T-helper 1 cell treated with Interleukin-12 subunit alpha and Interleukin-12 subunit beta and Interleukin-4 antibody, amounts not matched to agents 30 ng/mL and 1 ng/mL, for 36 hours (primary cell): ENCODE measurements at regions not wholly inside any gene's neighbourhood (a gene's known extent, or its start where the extent isn't known, plus 50 kb on each side); places are given as distances from the start of the nearest gene placed in this dataset.
"Not testable (repeated sequence)": the region's sequence is repeated elsewhere in the genome, so short reads cannot be mapped to it uniquely, and the experiment has no call there.

Experiments used
- intact Hi-C: fragments of 100-400 bp; cut with micrococcal nuclease; formaldehyde crosslinking; loops from one replicate; pipeline ENCODE4 v1.15.1; 2024

DNA sequence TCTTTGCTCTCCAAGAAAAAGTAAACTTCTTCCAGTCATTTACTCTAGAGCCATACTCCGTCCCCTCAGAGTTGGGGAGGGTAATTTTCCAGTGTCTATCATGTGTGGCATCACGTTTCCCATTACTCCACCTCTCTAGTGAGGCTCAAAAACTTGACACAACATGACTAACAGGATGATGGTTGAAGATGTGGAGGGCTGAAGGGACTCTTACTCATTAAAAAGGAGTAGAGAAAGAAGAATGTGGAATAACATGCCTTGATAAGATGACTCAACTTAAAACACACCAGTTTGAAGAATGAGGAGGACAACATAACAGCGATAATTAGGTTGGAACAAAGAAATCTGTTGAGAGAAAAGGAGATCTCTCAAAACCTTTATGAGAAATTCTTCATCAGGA, 894.3 kb downstream of the OTOL1 start:
- intact Hi-C loops, result no loop called here

DNA sequence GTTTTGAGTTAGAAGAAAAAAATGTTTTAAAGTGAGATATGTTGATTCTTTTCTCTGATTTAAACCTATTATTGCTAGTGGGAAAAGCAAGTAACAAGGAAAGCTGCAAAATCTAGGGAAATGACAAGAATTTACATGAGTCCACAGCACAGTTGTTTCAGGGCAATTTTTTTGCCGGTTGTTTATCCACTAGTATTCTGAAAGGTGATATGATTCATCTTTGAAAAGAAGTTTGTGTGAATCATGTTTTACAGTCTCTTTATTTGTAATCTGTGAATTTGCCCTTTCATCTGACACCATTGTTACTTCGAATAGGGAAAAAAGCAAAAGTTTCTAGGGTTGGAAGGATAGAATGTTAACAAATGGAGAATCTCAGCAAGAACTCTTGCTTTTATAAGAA, 894.7 kb downstream of the OTOL1 start:
- intact Hi-C loops, result no loop called here

DNA sequence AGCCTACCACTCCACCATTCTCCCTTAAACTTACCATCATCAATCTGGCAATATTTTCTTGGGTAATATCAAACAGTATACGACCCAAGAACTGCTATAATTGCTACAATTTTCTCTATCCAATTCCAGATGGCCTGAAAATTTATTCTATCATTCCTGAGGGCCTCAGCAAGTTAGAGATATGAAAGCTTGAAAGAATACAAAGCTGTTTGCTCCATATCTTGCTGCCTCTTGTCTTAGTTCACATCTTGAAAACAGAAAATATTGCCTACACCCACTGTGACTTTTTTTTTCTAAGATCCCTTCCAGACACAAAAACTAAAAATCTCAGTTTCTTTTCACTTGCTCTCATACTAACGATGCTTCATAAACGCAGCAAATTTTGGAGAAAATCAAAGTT, 898.9 kb downstream of the OTOL1 start:
- intact Hi-C loops, result no loop called here

DNA sequence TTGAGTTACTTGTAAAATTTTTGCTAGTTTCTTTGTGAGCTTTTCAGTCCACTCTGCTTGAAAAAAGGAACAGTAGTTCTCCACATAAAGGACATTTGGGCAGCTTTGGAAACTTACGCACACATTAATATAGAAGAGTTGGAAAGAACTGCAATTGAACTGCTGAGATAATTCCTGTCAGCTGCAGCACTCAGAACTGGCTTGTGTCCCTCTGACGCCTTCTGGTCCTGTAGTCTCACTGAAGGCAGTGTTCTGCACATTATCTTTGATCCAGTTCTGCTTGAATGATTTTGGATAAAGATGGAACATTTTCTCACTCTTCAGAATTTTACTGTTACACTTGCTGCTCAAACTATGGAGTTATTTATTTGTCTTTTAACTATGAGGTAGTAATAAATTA, 901.9 kb downstream of the OTOL1 start:
- intact Hi-C loops, result no loop called here

DNA sequence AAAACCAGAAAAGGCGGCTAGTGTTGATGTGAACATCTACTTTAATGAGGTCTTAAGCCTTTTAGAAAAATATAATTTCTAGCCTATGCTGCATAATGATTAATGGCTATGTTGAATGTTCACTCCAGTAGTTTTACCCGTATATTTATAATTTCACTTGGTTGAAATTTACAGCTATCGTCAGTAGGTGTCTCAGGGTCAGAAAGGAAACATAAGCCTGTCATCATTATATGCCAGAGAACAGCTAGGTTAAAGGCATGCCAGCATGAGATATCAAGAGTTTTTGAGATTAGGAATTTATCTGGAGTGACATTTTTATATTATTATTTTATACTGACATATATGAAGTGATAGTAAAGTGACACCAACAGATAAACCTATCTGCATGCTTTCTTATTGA, 904.1 kb downstream of the OTOL1 start:
- intact Hi-C loops, result no loop called here

DNA sequence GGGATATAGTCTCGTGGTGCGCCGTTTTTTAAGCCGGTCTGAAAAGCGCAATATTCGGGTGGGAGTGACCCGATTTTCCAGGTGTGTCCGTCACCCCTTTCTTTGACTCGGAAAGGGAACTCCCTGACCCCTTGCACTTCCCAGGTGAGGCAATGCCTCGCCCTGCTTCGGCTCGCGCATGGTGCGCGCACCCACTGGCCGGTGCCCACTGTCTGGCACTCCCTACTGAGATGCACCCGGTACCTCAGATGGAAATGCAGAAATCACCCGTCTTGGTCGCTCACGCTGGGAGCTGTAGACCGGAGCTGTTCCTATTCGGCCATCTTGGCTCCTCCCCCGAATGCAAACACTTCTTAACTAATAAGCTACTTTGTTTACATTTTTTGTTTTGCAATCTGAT, 914.9 kb downstream of the OTOL1 start:
- intact Hi-C loops, result not testable (repeated sequence)

DNA sequence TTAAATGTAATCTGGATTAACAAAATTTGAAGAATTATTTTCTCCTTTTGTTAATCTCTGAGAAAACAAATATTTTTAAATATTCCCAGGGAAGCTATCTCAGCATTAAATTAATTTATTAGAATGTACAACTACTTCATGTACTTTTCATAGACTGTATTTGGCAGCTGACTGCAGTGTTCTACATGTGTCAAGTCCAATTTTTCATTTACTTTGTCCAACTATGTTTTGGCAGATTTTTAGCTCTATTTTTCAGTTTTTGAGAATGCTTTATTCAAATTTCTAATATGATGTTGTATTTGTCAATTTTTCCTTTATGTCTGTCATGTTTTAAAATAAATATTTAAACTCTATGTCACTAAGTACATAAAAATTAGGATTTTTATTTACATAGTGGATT, 925.1 kb downstream of the OTOL1 start:
- intact Hi-C loops, result no loop called here

DNA sequence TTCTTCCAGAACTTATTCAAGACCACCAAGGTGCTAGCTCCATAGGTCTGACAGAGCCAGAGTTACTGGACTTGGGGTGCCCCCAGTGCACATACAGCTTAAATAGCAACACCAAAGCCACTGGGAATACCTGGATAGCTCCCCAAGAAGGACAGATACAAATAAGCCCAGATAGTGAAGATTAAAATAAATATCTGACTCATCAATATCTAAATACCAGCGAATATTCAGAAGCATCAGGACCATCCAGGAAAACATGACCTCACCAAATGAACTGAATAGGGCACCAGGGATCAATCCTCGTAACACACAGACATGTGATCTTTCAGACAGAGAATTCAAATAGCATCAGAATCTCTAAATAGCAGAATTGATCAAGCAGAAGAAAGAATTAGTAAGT, 931.6 kb downstream of the OTOL1 start:
- intact Hi-C loops, result no loop called here

DNA sequence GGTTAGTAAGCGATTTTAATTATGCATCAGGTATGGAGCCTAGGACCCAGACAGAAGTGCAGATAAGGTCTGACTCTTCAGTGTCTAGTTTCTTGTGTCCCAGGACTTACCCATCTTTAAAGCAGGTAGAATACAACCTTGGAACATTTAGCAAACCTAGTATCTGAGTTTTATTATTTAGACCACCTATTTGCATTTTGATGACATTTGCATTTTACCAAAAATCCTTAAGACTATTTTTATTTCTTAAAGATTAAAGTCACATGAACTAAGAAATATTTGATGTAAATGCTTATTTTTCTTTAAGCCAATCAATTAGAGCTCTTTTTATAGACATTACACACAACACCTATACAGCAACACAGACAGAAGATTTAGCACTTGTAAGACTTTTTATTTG, 939.1 kb downstream of the OTOL1 start:
- intact Hi-C loops, result no loop called here

DNA sequence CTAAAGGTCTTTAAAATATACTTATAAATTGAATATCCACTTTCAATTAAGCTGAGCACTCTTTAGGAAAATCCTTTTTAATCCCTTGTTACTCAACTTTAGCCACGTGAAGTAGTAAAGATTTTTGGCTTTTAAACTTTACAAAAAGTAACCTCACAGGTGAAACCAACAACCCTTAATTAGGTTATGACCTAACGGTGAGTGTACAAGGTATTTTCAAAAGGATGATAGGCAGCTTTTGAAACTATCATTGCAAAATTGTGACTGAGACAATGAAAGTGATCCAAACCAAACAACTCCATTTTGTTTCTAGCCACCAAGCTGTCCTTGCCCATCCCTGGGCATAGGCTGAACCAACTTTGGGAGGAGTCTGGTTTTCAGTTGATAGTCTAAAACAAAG, 940.2 kb downstream of the OTOL1 start:
- intact Hi-C loops, result no loop called here

DNA sequence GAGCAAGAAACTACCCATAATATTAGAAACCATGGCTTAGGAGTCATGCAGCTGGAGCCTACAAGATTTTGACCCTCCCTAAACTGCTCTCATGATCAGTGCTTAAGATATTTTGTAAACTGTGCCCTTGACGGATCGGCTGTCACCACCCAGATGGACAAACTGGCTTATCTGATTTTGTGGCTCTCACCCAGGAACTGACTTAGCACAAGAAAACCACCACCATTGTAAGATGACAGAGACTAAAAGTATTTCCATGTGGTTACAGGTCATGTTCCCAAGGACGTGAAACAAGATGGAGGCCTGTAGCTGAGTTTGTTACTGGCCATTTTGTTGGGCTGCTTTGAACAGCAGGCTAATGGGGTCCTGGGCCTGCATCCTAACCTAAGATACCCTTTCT, 940.9 kb downstream of the OTOL1 start:
- intact Hi-C loops, result no loop called here

DNA sequence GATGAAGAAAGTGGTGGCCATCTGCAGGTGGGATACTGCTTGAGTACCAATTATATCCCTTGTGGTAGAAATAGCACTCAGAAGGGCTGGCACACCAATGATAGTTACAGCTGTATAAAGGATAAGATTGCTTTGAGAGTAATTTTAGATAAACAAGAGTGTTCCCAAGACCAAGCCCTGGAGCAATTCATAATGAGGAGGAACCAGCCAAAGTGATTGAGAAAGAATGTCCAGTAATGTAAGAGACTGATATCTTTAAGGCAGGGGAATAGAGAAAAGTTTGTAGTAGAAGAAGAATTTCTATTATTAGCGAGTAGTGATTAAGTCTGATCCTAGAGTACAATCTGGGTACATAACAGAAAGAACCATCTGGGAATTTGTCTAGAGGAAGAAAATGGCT, 945.1 kb downstream of the OTOL1 start:
- intact Hi-C loops, result no loop called here

DNA sequence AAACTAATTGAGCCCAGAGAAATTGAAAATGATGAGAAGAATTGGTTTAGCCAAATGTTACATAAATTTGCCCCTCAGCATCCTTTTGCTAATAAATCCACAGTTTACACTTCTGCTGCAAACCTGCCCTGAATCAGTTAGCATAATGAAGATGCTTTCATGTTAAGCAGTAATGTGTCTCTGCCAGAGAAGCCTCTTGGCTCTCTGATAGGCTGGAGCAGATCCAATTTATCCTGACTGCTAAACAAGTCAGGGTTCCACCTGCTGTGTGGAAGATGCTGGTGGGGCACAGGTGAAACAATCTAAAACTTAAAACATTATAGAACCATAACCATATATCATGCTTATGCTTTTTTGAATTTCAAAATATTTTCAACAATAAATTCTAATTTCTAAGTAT, 946.8 kb downstream of the OTOL1 start:
- intact Hi-C loops, result no loop called here

DNA sequence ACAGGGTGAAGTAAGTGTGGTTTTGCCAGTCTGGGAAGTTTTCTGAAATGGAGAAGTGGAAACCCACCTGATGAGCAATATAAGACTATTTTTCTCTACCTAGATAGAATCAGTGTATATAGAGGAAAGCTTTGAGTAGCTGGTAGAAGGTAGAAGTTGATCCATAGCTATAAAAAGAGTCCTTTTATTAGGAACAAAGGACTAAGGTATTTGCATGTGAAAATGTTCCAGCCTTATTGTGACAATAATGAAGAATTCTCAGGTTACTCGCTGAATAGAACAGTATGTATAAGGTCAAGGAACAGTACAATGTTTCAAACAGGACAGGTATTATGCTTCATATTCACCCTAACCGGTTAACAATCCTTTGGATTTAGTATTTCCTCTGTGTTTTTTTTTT, 972.2 kb downstream of the OTOL1 start:
- intact Hi-C loops, result no loop called here

DNA sequence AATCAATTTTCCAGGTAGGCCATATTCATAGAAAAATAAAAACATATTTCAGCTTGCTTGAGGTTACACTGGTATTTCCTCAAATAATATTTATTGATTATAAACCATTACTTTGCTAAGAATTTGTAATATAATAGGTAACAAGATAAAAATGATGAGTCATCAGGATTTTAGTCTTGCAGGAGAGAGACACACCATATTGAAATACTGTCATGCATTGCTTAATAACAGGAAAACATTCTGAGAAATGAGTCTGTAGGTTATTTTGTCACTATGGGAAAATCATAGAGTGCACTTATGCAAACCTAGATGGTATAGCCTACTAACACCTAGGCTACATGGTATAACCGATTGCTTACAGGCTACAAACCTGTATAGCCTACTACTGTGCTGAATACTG, 990.5 kb downstream of the OTOL1 start:
- intact Hi-C loops, result no loop called here

DNA sequence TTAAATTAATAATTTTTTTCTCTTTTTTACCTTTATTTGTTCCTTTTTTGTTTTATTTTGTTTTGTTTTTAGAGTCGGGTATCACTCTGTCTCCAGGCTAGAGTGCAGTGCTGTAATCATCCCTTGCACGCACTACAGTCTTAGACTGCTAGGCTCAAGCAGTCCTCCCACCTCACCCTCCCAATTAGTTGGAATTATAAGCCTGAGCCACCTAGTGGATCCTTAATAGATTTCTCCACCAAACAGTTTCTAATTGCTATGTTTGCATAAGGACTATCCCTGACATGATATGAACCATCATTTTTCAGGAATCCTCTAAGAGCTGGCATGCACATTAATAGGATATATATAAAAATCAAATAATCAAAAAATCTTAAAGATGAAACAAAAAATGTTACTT, 993.2 kb downstream of the OTOL1 start:
- intact Hi-C loops, result no loop called here

DNA sequence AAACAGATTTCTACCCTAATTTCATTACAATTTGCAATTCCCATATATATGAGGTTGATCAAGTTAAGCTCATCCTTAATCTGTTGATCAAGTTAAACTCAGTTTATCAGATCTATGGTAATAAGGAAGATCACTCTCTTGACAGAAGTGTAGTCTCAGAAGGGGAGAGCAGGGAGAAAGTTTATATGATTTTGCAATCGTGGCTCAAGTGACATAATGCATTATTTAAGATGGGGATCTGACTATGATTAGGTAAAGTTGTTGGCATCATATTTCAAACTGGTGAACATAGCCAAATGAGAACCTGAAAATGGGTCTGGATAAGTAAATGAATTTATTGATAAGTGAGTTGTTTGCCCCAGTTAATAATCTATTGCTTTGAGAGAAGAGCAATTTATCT, 995.3 kb downstream of the OTOL1 start:
- intact Hi-C loops, result no loop called here

DNA sequence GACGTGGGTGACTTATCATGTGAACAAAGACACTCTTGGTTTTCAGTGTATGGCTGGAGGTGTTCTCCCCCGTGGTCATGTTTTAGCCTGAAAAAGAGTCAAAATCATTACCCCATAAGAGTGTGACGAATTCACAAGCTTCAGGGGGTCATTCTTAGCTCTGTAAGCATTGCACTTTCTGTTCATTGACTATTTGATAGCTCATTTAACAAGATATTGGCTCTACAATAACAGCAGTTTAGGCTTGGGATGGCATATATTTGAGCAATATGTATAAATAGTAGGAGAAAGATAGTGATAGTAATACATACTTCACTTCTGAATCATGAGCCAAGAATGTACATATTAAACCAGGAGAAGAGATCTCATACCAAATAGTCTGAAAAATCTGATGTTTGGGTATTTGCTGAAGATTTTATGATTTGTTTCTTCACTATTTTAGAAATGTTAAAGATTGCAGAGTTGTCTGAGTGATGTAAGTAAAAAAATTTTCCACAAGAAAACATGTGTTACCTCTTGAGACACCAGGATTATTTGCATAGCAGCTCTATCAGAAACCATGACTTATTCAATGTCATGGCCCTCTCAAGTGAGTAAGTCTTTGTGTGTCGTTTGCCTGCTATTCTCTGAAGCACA, 996.0 kb downstream of the OTOL1 start:
- intact Hi-C loops, result no loop called here

DNA sequence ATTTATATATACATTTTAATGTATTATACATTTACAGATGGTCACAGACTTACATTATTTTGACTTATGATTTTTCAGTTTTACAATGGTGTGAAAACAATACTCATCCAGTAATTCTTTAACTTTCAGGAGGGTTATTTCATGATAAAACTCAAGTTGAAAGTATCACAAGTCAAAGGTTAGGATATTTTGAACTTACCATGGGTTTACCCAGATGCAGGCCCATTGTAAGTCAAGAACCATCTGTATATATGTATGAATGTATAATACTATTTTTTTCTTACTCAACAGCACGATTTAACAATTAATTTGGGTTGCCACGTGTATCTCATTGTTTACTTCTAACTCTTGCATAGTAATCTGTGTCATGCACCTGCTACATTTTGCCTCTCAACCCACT, 1002.0 kb downstream of the OTOL1 start:
- intact Hi-C loops, result no loop called here

DNA sequence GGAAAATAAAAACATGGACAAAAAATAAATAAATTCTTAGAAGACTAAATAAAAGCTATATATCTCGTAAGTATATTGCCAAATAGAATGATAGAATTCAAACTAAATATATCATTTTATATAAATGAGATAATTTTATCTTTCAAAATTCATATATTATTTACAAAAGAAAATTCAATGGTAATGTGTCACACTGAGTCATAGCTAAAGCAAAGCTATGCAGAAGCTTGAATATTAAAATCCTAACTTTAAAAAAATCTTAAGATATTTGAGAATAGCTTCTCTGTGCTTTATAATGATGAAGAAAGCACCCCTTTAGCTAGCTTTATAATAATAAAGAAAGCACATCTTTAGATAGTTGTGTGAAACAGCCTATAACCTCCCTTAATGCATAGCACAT, 1010.8 kb downstream of the OTOL1 start:
- intact Hi-C loops, result no loop called here

DNA sequence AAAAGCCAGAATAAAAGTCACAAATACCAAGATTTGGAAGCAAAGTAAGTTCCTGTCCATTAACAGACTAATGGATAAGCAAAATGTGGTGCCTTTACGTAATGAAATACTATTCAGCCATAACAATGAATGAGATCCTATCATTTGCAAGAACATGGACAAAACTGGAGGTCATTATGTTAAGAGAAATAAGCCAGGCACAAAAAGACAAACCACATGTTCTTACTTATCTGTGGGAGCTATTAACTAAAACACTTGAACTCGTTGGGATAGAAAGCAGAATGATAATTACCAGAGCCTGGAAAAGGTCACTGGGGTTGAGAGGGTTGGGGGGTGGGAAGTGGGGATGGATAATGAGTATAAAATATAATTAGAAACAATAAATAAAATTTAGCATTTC, 1015.9 kb downstream of the OTOL1 start:
- intact Hi-C loops, result no loop called here

DNA sequence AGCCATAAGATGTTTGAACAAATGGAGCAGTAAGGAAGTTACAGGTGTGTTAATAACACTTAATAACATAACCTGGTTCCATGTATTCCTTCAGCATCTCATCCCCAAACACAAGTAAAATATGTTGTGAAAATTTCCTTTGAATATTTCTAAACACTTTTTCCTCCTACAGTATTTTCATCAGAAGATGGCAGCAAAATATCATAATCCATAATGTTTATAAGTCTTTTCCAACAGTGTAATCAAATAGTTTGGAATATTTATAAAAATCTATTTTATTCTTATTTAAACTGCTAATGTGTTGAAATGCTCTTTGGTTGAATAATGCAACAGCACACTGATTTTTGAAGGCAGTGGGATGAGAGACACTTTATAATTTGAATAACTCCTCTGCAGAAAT, 1020.5 kb downstream of the OTOL1 start:
- intact Hi-C loops, result no loop called here

DNA sequence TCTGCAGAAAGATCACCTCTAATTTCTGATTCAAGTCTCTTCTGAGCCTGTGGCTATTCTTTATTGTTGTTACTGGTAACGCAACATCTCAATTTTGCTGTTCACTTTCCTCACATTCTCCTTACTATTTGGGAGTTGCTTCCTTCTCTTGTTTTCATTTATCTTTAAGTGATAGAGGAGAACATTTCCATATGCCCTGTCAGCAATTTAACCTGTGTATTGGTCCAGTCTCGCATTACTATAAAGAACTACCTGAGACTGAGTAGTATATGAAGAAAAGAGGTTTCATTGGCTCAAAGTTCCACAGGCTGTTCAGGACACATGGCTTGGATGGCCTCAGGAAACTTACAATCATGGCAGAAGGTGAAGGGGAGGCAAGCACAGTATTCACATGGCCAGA, 1025.1 kb downstream of the OTOL1 start:
- intact Hi-C loops, result no loop called here

DNA sequence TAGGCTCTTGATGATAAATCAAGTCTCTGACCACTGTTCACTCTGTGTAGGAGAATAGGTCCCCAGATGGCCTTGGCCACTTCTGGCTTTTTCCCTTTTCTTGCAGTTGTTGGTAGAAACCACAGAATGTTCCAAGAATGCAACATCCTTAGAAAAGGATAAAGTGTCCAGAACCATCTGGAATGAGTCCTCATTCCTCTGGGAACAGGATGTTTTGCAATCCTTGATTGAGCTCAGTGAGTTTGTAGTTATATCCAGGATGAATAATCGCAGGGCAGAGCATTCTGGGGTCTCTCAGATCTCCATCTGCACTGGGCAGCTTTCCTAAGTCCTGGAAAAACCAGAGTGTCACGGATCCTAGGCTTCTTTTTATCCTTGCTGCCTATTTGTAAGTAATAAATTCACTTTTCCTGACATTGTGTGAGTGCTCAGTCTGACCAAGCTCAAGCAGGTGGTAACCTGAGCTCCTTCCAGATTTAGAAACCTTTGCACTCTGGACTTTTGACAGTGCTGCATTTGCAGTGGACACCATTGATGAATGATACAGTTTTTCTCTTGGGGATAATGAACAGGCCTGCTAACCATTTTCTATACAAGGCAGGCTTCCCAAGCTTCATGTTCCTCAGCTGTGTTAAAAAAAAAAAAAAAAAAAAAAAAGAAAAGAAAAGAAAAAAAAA, 1028.6 kb downstream of the OTOL1 start:
- intact Hi-C loops, result no loop called here
